ENCODE measurements at regions not wholly inside any gene's neighbourhood (a gene's known extent, or its start where the extent isn't known, plus 50 kb on each side); places are given as distances from the start of the nearest gene placed in this dataset.

DNA sequence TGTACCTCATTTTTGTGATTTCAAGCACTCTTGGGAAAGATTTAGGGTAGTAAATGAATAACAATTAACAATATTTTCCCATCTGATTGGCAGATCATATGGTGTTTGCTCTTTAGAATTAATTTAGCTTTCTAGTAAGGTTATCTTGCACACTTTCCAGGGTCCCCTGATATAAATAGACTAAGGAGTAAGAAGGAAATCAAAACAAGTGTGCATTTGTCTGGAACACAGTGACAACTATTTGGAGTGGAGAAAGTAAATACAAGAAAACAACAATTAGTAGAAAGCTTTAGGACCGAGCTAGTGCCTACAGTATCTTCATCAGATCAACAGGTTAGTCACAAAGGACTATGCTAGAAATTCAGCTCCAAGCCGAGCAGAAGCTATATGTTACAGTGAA, 429.5 kb downstream of the COG6 start:
- Histone ChIP-seq H3K27ac (no peak overlapping the region), H3K9me3 (no peaks in the 10 kb centered on the region), H3K4me1 (no peaks in the 10 kb centered on the region), H3K4me3 (no peak overlapping the region), H3K36me3 (ENCODE audit: insufficient read depth in 1 of 2, low read depth in 1 of 2) (no peaks in the 10 kb centered on the region), H3K27me3 (ENCODE audit: insufficient read depth in 3 of 3, low read length in 2 of 3) (no peaks in the 10 kb centered on the region)
- TF ChIP-seq, protein P1, sequence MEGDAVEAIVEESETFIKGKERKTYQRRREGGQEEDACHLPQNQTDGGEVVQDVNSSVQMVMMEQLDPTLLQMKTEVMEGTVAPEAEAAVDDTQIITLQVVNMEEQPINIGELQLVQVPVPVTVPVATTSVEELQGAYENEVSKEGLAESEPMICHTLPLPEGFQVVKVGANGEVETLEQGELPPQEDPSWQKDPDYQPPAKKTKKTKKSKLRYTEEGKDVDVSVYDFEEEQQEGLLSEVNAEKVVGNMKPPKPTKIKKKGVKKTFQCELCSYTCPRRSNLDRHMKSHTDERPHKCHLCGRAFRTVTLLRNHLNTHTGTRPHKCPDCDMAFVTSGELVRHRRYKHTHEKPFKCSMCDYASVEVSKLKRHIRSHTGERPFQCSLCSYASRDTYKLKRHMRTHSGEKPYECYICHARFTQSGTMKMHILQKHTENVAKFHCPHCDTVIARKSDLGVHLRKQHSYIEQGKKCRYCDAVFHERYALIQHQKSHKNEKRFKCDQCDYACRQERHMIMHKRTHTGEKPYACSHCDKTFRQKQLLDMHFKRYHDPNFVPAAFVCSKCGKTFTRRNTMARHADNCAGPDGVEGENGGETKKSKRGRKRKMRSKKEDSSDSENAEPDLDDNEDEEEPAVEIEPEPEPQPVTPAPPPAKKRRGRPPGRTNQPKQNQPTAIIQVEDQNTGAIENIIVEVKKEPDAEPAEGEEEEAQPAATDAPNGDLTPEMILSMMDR (IDR thresholded peaks at IDR 0.05): no peak
- ATAC-seq: no peak
- intact Hi-C loops (cut with DNase I): no loop called here
- WGBS, 3 donors: 80 to 84% (median 80%) methylated on average over 2 of the region's 2 CpGs
- no peak for DNase-seq

DNA sequence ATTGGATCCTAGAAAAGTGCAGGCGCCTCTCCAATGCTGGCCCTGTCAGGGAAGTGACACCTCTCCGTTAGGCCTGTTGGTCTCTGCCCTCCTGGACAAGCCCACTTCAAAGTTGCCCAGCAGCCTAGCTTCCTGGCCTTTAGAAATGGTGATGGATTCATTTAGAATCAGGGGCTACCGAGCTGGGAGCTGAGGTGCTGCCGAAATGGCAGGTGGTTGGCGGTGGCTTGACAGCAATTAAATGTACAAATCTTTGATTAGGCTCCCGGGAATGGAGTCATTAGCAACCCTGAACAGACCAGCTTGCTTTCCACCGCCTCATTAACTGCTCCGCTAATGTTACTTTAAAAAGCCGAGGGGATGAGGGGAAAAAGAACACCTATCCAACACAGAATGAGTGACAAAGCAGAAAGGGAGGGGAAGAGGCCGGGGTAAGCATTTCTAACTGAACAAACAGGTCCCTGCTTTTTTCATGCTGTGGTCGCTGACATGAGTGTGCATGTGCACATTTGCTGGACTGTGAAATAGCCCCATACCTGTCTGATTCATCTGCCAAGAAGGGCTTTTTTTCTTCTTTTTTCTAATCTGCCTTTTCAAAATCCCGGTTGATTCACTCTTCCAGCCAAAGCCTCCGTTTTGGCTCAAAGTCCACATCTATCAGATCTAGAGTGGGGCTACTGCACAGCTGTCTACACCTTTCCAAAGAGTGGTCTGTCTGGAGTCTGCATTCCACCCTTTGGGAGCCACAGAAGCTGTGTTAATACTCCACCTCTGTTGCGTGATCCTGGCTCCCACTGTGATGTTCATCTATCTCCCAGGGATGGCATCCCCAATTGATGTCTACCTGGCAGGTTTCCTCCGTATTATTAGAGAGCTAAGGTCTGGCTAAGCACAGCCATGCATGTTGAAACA, 431.9 kb downstream of the COG6 start:
- Histone ChIP-seq H3K9me3 (no peaks in the 10 kb centered on the region), H3K27ac (no peak overlapping the region), H3K27me3 (ENCODE audit: insufficient read depth in 3 of 3, low read length in 2 of 3) (no peaks in the 10 kb centered on the region), H3K36me3 (ENCODE audit: insufficient read depth in 1 of 2, low read depth in 1 of 2) (no peaks in the 10 kb centered on the region), H3K4me1 (no peaks in the 10 kb centered on the region), H3K4me3 (no peak overlapping the region)
- intact Hi-C loops (cut with DNase I): no loop called here
- TF ChIP-seq, protein P1 (IDR thresholded peaks at IDR 0.05): no peak
- ATAC-seq (peak in 1 of 4 donors; percentile 37), DNase-seq (no peak)
- 78 to 82% (median 80%) methylated on average over 15 of the region's 15 CpGs for WGBS, 3 donors

DNA sequence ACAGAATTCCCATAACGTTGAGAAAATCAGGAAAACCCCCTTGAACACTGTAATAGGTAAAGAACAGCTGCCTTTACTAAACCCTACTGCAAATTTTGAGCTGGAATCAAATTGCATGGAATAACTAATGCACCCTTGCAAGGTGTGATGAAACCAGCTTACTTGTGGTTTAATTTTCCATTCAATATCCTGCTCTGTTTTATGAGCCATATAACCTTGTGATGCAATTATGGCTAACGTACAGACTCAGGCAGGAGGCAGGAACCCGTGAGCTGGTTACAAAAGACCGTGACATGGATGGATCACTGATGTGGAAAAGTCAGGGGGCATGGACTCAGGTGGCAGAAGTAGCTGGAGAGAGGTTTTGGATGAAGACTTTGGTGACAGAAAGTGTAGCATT, 438.6 kb downstream of the COG6 start:
- Histone ChIP-seq H3K4me1 (no peaks in the 10 kb centered on the region), H3K9me3 (no peaks in the 10 kb centered on the region), H3K36me3 (ENCODE audit: insufficient read depth in 1 of 2, low read depth in 1 of 2) (no peaks in the 10 kb centered on the region), H3K27me3 (ENCODE audit: insufficient read depth in 3 of 3, low read length in 2 of 3) (no peaks in the 10 kb centered on the region), H3K4me3 (no peak overlapping the region), H3K27ac (no peak overlapping the region)
- 81 to 87% (median 85%) methylated on average over 4 of the region's 4 CpGs for WGBS, 3 donors
- ATAC-seq (no peak), DNase-seq (no peak)
- intact Hi-C loops (cut with DNase I): no loop called here
- TF ChIP-seq, protein P1 (IDR thresholded peaks at IDR 0.05): no peak

DNA sequence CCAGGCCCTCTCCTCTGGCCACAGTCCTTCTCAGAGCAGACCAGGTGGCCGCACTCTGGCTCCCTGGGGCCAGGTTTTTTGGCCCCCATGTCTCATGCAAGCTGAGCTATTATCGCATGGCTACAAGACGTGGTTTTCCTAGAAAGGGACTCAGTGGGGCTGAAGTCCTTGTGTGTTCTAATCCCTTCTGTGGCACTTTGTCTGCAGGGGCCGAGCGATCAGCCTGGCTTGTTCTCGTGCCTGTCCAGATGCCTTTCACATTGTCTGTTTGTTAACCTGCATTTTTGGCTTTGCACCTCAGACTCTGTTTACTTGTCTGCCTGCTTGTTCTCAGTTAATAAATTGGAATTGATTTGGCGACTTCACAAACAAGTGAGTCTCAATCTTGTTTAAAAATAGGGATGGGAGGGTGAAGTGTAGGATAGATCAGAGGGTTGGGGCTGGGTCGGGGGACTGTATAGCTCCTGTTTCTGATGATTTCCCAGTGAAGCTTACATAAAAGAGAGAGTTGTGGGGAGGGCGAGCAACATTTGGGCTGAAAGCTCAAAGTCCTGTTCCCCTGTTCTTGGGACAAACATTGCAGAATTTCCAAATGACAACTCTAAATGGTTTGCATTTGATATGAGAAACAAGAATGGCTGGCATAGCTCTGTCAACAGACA, 440.4 kb downstream of the COG6 start:
- 92 to 94% (median 92%) methylated on average over 9 of the region's 9 CpGs for WGBS, 3 donors
- no peak for DNase-seq
- Histone ChIP-seq H3K27me3 (ENCODE audit: insufficient read depth in 3 of 3, low read length in 2 of 3) (no peaks in the 10 kb centered on the region), H3K27ac (no peak overlapping the region), H3K4me3 (no peak overlapping the region), H3K36me3 (ENCODE audit: insufficient read depth in 1 of 2, low read depth in 1 of 2) (no peaks in the 10 kb centered on the region), H3K9me3 (no peaks in the 10 kb centered on the region), H3K4me1 (no peaks in the 10 kb centered on the region)
- intact Hi-C loops (cut with DNase I): no loop called here
- TF ChIP-seq, protein P1 (IDR thresholded peaks at IDR 0.05): no peak
- ATAC-seq: no peak
